ENCODE measurements at regions not wholly inside any gene's neighbourhood (a gene's known extent, or its start where the extent isn't known, plus 50 kb on each side); places are given as distances from the start of the nearest gene placed in this dataset.

- ChIA-PET POLR2A (no interaction called here), CTCF (no interaction called here)
- H3K9me3 ChIP-seq (ENCODE audit: control insufficient read depth, insufficient read depth, low read depth, low read length): peaks cover 6% of the 10 kb centered on the region; the same call in 1 of the 2 replicates
- no peak for ATAC-seq
- in situ Hi-C loops (cut with HindIII; ENCODE audit: low pct_unique_long_range_greater_than_20kb, low sequenced_read_pairs): no loop called here
- no peaks in the 10 kb centered on the region for H3K27me3 ChIP-seq (ENCODE audit: control insufficient read depth, insufficient read depth, low read length)
- no peak for TF ChIP-seq SIN3A (IDR thresholded peaks at IDR 0.05; ENCODE audit: borderline replicate concordance, insufficient read depth, low read depth, low read length)
- no peak for TF ChIP-seq CTCF (IDR thresholded peaks at IDR 0.05)
- no peak for TF ChIP-seq REST (IDR thresholded peaks at IDR 0.05; ENCODE audit: insufficient read depth in 1 of 2, low read depth in 2 of 2, low read length in 1 of 2)
- no peak for TF ChIP-seq POLR2AphosphoS5 (IDR thresholded peaks at IDR 0.05; ENCODE audit: low read depth, low read length)
- no peak for TF ChIP-seq TCF7L2 (IDR thresholded peaks at IDR 0.05; ENCODE audit: low read depth, low read length)
- no peak for DNase-seq (ENCODE audit: low read depth, low spot score)
- intact Hi-C loops (cut with micrococcal nuclease; ENCODE audit: unreplicated experiment): no loop called here
- no peak overlapping the region for H3K27ac ChIP-seq (ENCODE audit: low read length)
- H3K4me1 ChIP-seq (ENCODE audit: control insufficient read depth, insufficient read depth, low read length): no peaks in the 10 kb centered on the region
- H3K4me3 ChIP-seq (ENCODE audit: low read depth in 2 of 2, low read length in 2 of 2): no peak overlapping the region
- no peaks in the 10 kb centered on the region for H3K36me3 ChIP-seq (ENCODE audit: control insufficient read depth, insufficient read depth, low read length)
- no TSS peak for BruUV-seq (replicated peaks)
Observed at GRCh38 chr13:87153371-87153770, 517.8 kb upstream of the SLITRK5 start.

- ATAC-seq (no peak), DNase-seq (ENCODE audit: low read depth, low spot score) (no peak)
- in situ Hi-C loops (cut with HindIII; ENCODE audit: low pct_unique_long_range_greater_than_20kb, low sequenced_read_pairs) (no loop called here), intact Hi-C loops (cut with micrococcal nuclease; ENCODE audit: unreplicated experiment) (no loop called here)
- no peak overlapping the region for H3K4me3 ChIP-seq (ENCODE audit: low read depth in 2 of 2, low read length in 2 of 2)
- H3K9me3 ChIP-seq (ENCODE audit: control insufficient read depth, insufficient read depth, low read depth, low read length): no peaks in the 10 kb centered on the region
- CTCF ChIA-PET: no interaction called here
- H3K36me3 ChIP-seq (ENCODE audit: control insufficient read depth, insufficient read depth, low read length): no peaks in the 10 kb centered on the region
- POLR2A ChIA-PET: no interaction called here
- H3K27ac ChIP-seq (ENCODE audit: low read length): no peak overlapping the region
- TF ChIP-seq SIN3A (IDR thresholded peaks at IDR 0.05; ENCODE audit: borderline replicate concordance, insufficient read depth, low read depth, low read length): no peak
- TF ChIP-seq TCF7L2 (IDR thresholded peaks at IDR 0.05; ENCODE audit: low read depth, low read length): no peak
- no peak for TF ChIP-seq CTCF (IDR thresholded peaks at IDR 0.05)
- no peak for TF ChIP-seq REST (IDR thresholded peaks at IDR 0.05; ENCODE audit: insufficient read depth in 1 of 2, low read depth in 2 of 2, low read length in 1 of 2)
- no peak for TF ChIP-seq POLR2AphosphoS5 (IDR thresholded peaks at IDR 0.05; ENCODE audit: low read depth, low read length)
- no peaks in the 10 kb centered on the region for H3K27me3 ChIP-seq (ENCODE audit: control insufficient read depth, insufficient read depth, low read length)
- no TSS peak for BruUV-seq (replicated peaks)
- H3K4me1 ChIP-seq (ENCODE audit: control insufficient read depth, insufficient read depth, low read length): no peaks in the 10 kb centered on the region
Observed at GRCh38 chr13:87166348-87166747, 504.8 kb upstream of the SLITRK5 start.
